ENCODE measurements at regions not wholly inside any gene's neighbourhood (a gene's known extent, or its start where the extent isn't known, plus 50 kb on each side); places are given as distances from the start of the nearest gene placed in this dataset.

DNA sequence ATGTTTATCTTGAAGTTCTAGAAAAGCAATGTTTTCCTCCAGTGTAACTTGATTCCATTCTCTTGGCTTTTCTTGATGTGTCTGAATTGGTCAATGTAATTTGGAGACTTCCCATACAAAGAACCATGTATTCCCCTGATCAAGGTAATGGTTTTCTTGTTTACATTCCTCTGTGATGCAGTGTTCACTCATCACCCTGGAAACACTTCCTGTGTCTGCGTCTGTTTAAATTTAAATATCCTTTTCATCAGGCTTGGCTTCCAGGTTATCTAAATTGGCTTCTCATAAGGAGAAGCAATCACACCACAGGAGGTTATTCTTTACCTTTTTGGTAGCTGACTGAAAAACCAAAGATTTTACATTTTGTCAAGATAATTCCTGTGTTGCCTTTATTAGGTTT lies 237.3 kb upstream of the WSCD1 start:
- Histone ChIP-seq H3K36me3 (replicated peaks) (no peaks in the 10 kb centered on the region), H3K9me3 (no peaks in the 10 kb centered on the region), H3K4me3 (no peak overlapping the region), H3K4me1 (no peaks in the 10 kb centered on the region), H3K27me3 (ENCODE audit: low read depth) (no peaks in the 10 kb centered on the region; the same call in 1 of the 2 replicates)
- in situ Hi-C loops (cut with MboI; ENCODE audit: low sequenced_read_pairs) = no loop called here
- no peak for DNase-seq (ENCODE audit: low spot score in 2 of 2)

DNA sequence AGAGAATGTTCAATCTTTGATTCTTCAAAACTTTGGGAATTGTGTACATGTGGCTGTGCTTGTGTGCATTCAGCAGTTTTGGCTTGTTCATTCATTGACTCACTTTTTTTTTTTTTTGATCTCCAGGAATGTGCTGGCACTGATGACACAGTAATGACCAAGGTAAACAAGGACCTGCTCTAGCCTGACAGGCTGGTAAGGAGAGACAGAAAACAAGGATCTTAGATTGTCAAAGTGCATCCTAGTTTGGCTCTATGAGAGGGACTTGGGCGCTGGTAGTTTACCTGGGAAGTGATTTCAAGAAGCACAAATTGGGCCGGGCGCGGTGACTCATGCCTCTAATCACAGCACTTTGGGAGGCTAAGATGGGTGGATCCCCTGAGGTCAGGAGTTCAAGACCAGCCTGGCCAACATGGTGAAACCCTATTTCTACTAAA lies 233.1 kb upstream of the WSCD1 start:
- H3K9me3 ChIP-seq = no peaks in the 10 kb centered on the region
- H3K27me3 ChIP-seq (ENCODE audit: low read depth) = no peaks in the 10 kb centered on the region; the same call in 1 of the 2 replicates
- DNase-seq (ENCODE audit: low spot score in 2 of 2) = no peak
- no peaks in the 10 kb centered on the region for H3K36me3 ChIP-seq (replicated peaks)
- H3K4me3 ChIP-seq = no peak overlapping the region
- in situ Hi-C loops (cut with MboI; ENCODE audit: low sequenced_read_pairs) = no loop called here
- no peaks in the 10 kb centered on the region for H3K4me1 ChIP-seq

DNA sequence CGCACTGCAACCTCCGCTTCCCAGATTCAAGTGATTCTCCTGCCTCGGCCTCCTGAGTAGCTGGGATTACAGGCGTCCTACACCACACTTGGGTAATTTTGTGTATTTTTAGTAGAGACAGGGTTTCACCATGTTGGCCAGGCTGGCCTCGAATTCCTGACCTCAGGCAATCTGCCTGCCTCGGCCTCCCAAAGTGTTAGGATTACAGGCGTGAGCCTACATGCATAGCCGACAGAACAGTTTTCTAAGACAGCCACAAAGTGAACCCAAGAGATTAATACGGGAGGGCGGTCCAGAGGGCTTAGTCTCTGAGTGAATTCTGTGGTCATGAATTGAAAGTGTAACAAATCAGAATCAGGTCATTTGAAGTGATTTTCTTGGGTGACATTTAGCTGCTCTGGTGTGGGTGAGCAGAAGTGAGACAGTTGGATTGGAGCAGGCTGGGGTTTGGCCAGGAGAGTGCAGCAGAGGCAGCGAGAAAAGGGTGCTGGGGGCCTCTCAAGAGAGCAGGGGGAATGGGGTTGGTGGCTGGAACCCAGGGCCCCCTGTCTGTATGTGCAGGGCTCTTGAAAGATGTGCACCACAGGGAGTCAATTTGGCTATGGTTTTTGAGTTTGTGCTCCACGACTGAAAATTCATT lies 231.4 kb upstream of the WSCD1 start:
- Histone ChIP-seq H3K4me1 (no peaks in the 10 kb centered on the region), H3K27me3 (ENCODE audit: low read depth) (no peaks in the 10 kb centered on the region), H3K4me3 (no peak overlapping the region), H3K9me3 (no peaks in the 10 kb centered on the region), H3K36me3 (replicated peaks) (no peaks in the 10 kb centered on the region)
- no peak for DNase-seq (ENCODE audit: low spot score in 2 of 2)
- in situ Hi-C loops (cut with MboI; ENCODE audit: low sequenced_read_pairs) = no loop called here

DNA sequence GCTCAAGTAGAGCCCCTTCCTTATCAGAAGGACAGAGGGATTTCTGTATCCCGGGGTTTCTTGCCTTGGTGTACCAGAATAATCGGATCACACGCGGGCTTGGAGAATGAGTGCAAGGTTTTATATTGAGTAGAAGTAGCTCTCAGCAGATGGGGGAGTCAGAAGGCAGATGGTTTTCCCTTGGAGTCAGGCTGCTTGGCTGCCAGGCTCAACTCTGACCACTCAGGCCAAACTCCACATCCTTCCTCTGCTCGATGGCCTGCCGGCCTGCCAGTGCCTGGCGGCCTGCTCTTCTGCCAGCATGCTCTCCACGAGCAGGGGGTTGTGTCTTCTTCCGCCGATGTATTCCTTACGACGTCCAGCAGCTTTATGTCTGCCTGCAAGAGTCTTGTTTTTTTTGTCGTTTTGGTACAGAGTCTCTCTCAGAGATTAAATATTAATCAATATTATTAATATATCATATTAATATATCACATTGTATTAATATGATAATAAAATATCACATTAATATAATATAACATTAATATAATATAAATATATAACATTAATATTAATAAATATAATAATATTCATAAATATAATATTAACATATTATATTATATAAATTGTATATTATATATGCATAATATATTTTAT lies 229.2 kb upstream of the WSCD1 start:
- no peak for DNase-seq (ENCODE audit: low spot score in 2 of 2)
- Histone ChIP-seq H3K4me3 (no peak overlapping the region), H3K36me3 (replicated peaks) (no peaks in the 10 kb centered on the region), H3K4me1 (no peaks in the 10 kb centered on the region), H3K27me3 (ENCODE audit: low read depth) (no peaks in the 10 kb centered on the region), H3K9me3 (no peaks in the 10 kb centered on the region)
- in situ Hi-C loops (cut with MboI; ENCODE audit: low sequenced_read_pairs) = no loop called here

DNA sequence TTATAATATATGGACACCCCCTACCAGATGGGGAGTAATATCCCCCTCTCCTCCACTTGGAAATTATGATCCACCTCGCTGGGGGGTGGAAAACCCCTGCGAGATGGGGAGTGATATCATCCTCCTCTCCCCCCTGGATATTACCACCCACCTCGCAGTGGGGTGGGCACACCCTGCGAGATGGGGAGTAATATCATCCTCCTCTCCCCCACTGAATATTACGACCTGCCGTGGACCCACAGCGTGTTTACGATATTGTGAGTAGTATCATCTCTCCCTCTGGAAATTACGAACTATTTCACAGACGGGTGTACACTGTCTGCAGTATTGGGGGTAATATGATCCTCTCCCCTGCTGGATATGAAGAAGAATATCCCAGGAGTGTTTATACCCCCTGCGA lies 228.3 kb upstream of the WSCD1 start:
- in situ Hi-C loops (cut with MboI; ENCODE audit: low sequenced_read_pairs) = no loop called here
- Histone ChIP-seq H3K4me3 (no peak overlapping the region), H3K4me1 (no peaks in the 10 kb centered on the region), H3K36me3 (replicated peaks) (no peaks in the 10 kb centered on the region), H3K27me3 (ENCODE audit: low read depth) (no peaks in the 10 kb centered on the region), H3K9me3 (no peaks in the 10 kb centered on the region)
- no peak for DNase-seq (ENCODE audit: low spot score in 2 of 2)

DNA sequence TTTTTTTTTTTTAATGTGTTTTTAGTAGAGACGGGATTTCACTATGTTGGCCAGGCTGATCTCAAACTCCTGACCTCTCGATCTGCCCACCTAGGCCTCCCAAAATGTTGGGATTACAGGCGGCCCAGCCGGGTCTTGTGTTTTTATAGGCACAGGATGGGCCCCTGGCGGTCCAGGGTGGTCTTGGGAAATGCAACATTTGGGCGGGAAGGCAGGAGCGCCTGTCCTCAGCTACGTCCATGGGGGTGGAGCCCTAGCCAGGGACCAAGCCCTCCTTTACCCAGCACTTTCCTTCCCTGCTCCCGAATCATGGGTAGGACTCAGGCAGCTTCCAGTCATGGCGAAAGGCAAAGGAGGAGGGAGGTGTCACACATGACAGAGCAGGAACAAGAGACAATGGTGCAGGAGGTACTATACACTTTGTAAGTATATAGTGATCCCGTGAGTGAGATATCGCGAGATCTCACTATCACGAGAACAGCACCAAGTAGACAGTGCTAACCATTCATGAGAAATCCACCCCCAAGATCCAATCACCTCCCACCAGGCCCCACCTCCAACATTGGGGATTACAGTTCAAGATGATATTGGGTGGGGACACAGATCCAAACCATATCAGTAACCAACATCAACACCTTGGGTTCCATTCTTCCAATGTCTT lies 226.7 kb upstream of the WSCD1 start:
- Histone ChIP-seq H3K36me3 (replicated peaks) (no peaks in the 10 kb centered on the region), H3K9me3 (no peaks in the 10 kb centered on the region), H3K27me3 (ENCODE audit: low read depth) (no peaks in the 10 kb centered on the region), H3K4me3 (no peak overlapping the region), H3K4me1 (no peaks in the 10 kb centered on the region)
- no peak for DNase-seq (ENCODE audit: low spot score in 2 of 2)
- in situ Hi-C loops (cut with MboI; ENCODE audit: low sequenced_read_pairs) = no loop called here

DNA sequence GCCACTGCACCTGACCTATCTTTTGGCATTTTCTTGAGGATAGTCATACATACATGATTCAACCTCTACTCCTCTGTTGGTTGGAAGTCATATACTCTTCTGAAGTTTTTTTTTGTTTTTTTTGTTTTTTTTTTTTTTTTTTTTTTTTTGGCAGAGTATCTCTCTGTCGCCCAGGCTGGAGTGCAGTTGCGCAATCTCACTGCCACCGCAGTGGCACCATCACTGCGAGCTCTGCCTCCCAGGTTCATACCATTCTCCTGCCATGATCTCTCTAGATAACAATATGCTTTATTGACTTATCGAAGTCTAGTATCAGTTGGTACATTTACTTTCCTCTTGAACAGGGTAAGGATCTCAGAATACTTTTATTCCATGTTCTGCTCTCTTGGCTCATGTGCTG lies 224.2 kb upstream of the WSCD1 start:
- Histone ChIP-seq H3K27me3 (ENCODE audit: low read depth) (no peaks in the 10 kb centered on the region), H3K4me1 (no peaks in the 10 kb centered on the region), H3K36me3 (replicated peaks) (no peaks in the 10 kb centered on the region), H3K4me3 (no peak overlapping the region), H3K9me3 (no peaks in the 10 kb centered on the region)
- no peak for DNase-seq (ENCODE audit: low spot score in 2 of 2)
- in situ Hi-C loops (cut with MboI; ENCODE audit: low sequenced_read_pairs) = no loop called here

DNA sequence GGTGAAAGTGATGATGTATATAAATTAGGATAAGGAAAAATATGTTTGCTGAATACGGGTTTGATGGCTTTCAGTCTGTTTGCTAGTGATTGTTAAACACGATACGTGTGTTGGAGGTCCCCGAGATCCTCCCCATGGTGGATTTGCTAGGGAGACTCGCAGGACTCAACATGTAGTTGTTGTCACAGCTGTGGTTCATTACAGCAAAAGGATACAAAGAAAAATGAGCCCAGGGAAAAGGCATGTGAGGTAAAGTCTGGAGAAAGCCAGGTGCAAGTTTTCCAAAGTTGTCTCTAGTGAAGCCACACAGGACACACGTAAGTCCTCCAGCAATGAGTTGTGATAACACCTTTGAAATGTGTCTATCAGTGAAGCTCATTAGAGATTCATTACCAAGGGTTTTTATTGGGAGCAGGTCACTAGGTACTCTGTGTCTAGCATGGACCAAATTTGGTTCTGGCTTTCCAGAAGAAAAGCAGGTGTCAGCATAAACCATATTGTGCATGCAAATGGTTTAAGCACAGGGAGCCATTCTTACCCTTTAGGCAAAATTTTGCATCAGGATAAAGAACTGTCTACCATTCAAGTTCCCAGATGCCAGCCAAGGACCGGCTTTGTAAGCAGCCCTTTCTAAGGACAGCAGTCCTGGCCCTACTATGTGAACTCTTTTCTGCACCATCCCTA lies 215.2 kb upstream of the WSCD1 start:
- no peak overlapping the region for H3K4me3 ChIP-seq
- DNase-seq (ENCODE audit: low spot score in 2 of 2) = no peak
- H3K27me3 ChIP-seq (ENCODE audit: low read depth) = no peaks in the 10 kb centered on the region
- no peaks in the 10 kb centered on the region for H3K4me1 ChIP-seq
- no peaks in the 10 kb centered on the region for H3K36me3 ChIP-seq (replicated peaks)
- in situ Hi-C loops (cut with MboI; ENCODE audit: low sequenced_read_pairs) = no loop called here
- H3K9me3 ChIP-seq = no peaks in the 10 kb centered on the region

DNA sequence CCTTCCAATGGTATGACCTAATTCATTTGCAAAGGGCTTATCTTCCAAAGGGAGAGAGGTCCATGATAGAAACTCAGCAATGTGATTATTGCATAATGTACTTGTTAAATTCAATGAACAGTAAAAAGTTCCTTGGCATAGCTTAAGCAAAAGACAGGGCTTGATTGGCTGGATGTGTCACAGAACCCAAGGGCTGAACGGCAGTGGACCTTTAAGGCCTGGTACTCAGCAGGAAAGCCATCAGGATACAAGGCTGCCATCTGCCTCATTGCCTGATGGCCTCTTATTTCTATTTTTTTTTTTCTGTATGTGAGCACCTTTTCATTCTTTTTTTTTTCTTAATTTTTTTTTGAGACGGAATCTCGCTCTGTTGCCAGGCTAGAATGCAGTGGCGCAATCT lies 208.9 kb upstream of the WSCD1 start:
- in situ Hi-C loops (cut with MboI; ENCODE audit: low sequenced_read_pairs) = no loop called here

DNA sequence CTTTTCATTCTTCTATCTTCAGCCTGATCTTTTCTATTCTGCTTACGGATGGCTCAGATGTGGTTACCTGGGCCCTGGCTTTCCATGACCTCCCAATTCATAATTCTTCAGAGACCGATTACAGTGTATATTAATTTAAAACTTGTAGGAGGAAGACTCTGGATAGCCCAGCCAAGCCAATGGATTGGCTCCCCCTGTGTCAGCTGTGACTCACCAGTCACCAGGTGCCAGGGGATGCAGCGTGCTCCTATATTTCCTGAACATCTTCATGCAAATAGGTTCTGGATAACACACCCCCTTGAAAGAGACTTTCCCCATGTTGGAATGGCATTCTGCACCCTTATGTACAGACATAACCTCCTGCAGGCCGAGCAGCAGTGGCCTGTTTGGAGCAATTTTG lies 208.3 kb upstream of the WSCD1 start:
- no peak for DNase-seq (ENCODE audit: low spot score in 2 of 2)
- in situ Hi-C loops (cut with MboI; ENCODE audit: low sequenced_read_pairs) = no loop called here
- Histone ChIP-seq H3K4me1 (no peaks in the 10 kb centered on the region), H3K4me3 (no peak overlapping the region), H3K36me3 (replicated peaks) (no peaks in the 10 kb centered on the region), H3K27me3 (ENCODE audit: low read depth) (no peaks in the 10 kb centered on the region), H3K9me3 (no peaks in the 10 kb centered on the region)

More for the DNA sequence above, 208.9 kb upstream of the WSCD1 start:
- Histone ChIP-seq H3K4me3 (no peak overlapping the region), H3K36me3 (replicated peaks) (no peaks in the 10 kb centered on the region), H3K27me3 (ENCODE audit: low read depth) (no peaks in the 10 kb centered on the region), H3K4me1 (no peaks in the 10 kb centered on the region), H3K9me3 (no peaks in the 10 kb centered on the region)
- DNase-seq (ENCODE audit: low spot score in 2 of 2) = no peak

DNA sequence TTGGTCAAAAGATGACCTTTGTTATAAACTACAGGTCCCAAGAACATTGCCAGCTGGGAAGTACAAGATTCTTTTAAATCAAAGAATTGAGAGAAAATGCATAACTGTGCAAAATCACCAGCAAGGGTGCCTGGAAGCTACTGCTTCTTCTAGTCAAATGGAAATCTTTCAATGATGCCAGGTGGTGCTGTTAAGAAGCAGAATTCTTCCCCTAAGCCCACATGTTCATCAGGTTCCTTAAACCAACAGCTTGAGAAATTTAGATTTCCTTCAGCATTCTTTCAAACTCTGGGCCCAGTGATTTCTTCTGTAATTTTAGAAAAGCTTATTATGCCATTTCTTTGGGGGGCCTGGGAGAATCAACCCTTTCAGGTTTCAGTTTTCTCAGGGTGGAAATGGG lies 207.8 kb upstream of the WSCD1 start:
- Histone ChIP-seq H3K4me1 (no peaks in the 10 kb centered on the region), H3K9me3 (no peaks in the 10 kb centered on the region), H3K27me3 (ENCODE audit: low read depth) (no peaks in the 10 kb centered on the region), H3K4me3 (no peak overlapping the region), H3K36me3 (replicated peaks) (no peaks in the 10 kb centered on the region)
- no peak for DNase-seq (ENCODE audit: low spot score in 2 of 2)
- in situ Hi-C loops (cut with MboI; ENCODE audit: low sequenced_read_pairs) = no loop called here

DNA sequence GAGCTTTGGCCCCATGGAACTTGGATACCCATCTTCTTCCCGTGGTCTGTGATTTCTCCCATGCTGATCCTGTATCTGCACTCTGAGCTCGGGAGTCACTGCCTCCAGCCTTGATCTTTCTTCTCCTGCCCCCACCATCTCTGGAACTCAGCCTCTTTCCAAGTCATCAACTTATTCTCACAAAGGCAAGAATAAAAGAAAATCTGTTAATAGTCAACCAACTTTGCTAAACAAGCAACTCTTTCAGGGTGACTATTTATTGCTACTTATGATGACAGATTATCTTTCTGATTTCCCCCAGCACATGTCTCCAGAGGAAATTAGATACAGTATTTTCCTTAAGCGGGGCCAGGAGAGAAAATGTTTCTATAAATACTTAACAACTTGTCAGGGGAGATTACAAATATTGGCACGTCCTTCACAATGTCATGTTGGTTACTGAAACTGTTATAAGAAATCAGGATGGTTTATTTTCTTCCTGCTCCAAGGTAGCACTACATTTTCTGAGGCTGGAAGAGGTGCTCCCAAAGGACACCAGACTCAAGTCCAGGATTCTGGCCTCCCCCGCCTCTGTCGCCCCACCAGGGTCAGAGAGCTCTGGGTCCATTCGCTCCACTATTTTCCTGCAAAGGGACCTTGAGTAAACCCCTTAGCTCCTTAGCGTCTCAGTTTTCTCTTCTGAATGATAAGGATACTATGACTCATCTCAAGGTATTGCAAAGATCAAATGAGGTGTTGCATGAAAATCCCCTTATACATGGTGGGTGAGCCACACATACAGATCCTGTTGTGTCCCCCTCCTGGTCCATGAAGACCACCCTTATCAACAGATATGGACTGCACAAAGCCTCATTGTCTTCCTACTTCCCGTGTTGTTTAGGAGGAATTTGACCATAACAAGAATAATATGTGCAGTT lies 205.2 kb upstream of the WSCD1 start:
- H3K4me1 ChIP-seq = no peaks in the 10 kb centered on the region
- no peaks in the 10 kb centered on the region for H3K27me3 ChIP-seq (ENCODE audit: low read depth)
- no peaks in the 10 kb centered on the region for H3K36me3 ChIP-seq (replicated peaks)
- in situ Hi-C loops (cut with MboI; ENCODE audit: low sequenced_read_pairs) = no loop called here
- no peak for DNase-seq (ENCODE audit: low spot score in 2 of 2)
- no peaks in the 10 kb centered on the region for H3K9me3 ChIP-seq
- H3K4me3 ChIP-seq = no peak overlapping the region

DNA sequence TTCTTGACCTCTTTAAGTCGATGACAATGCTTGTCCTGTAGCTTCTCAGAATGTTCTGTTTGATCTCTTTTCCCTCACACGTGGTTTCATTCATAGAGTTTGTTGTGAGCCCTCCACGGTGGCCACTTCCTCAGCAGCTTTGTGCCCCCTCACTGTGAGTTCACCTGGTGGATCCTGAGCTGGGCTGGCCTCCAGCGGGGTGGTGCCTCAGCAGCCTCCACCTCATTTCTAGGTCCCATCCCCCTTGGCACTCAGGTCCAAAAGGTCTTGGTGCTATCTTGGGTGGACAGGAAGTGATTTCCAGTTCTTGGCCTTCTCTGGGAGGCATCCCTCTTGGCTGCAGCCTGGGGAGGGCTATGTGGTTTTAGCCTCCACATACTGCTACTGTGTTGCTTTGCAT lies 203.2 kb upstream of the WSCD1 start:
- Histone ChIP-seq H3K4me3 (no peak overlapping the region), H3K4me1 (no peaks in the 10 kb centered on the region), H3K36me3 (replicated peaks) (no peaks in the 10 kb centered on the region), H3K27me3 (ENCODE audit: low read depth) (no peaks in the 10 kb centered on the region), H3K9me3 (no peaks in the 10 kb centered on the region)
- no peak for DNase-seq (ENCODE audit: low spot score in 2 of 2)
- in situ Hi-C loops (cut with MboI; ENCODE audit: low sequenced_read_pairs) = no loop called here

All from HAP-1 (cell line).